Suppressor macrophage treated with lipopolysaccharide for 4 hours (primary cell): ENCODE measurements at regions not wholly inside any gene's neighbourhood (a gene's known extent, or its start where the extent isn't known, plus 50 kb on each side); places are given as distances from the start of the nearest gene placed in this dataset.
"Not testable (repeated sequence)": the region's sequence is repeated elsewhere in the genome, so short reads cannot be mapped to it uniquely, and the experiment has no call there.

Source experiments
- DNase-seq: peaks from one replicate; pipeline ENCODE4 v3.0.0-alpha.2; 2020

GRCh38 chr1:116265931-116266863, 106.8 kb upstream of the ATP1A1 start:
- DNase-seq: peak; percentile 17

- DNase-seq: no peak
These were observed 106.2 kb upstream of the ATP1A1 start for GRCh38 chr1:116266864-116267212.

- peak; percentile 44 for DNase-seq
These were observed 104.8 kb upstream of the ATP1A1 start for GRCh38 chr1:116268211-116268610.

- DNase-seq: no peak
These were observed 102.6 kb upstream of the ATP1A1 start for GRCh38 chr1:116270316-116271057.

GRCh38 chr1:116273042-116273783, 99.8 kb upstream of the ATP1A1 start:
- DNase-seq: no peak

GRCh38 chr1:116276532-116276931, 96.5 kb upstream of the ATP1A1 start:
- no peak for DNase-seq

GRCh38 chr1:116277840-116278540, 95.1 kb upstream of the ATP1A1 start:
- DNase-seq: no peak

GRCh38 chr1:116278541-116278866, 94.5 kb upstream of the ATP1A1 start:
- no peak for DNase-seq

GRCh38 chr1:116279715-116280114, 93.3 kb upstream of the ATP1A1 start:
- DNase-seq: no peak

GRCh38 chr1:116284819-116285390, 88.1 kb upstream of the ATP1A1 start:
- no peak for DNase-seq

- no peak for DNase-seq
These were observed 86.5 kb upstream of the ATP1A1 start for GRCh38 chr1:116286541-116286971.

GRCh38 chr1:116287341-116288200, 85.5 kb upstream of the ATP1A1 start:
- no peak for DNase-seq

GRCh38 chr1:116288201-116288598, 84.8 kb upstream of the ATP1A1 start:
- DNase-seq: peak; percentile 34

- peak; percentile 12 for DNase-seq
These were observed 83.9 kb upstream of the ATP1A1 start for GRCh38 chr1:116289193-116289592.

GRCh38 chr1:116290085-116290705, 82.8 kb upstream of the ATP1A1 start:
- DNase-seq: no peak

GRCh38 chr1:116291024-116291423, 82.0 kb upstream of the ATP1A1 start:
- DNase-seq: no peak

- no peak for DNase-seq
These were observed 79.9 kb upstream of the ATP1A1 start for GRCh38 chr1:116292929-116293725.

GRCh38 chr1:116297495-116298212, 75.4 kb upstream of the ATP1A1 start:
- DNase-seq: no peak

- DNase-seq: not testable (repeated sequence)
These were observed 74.8 kb upstream of the ATP1A1 start for GRCh38 chr1:116298213-116298579.
